B cell (primary cell): ENCODE measurements at regions not wholly inside any gene's neighbourhood (a gene's known extent, or its start where the extent isn't known, plus 50 kb on each side); places are given as distances from the start of the nearest gene placed in this dataset.

Experiments
- ATAC-seq: fragments of 200-7000 bp; cut with Tn5 transposase; one replicate; pipeline ENCODE4 v1.10.0; 2021; ENCODE audit warnings: low read depth, mild to moderate bottlenecking, moderate number of reproducible peaks, moderate library complexity
- CTCF ChIA-PET: fragments of 350-600 bp; sonication (Branson Sonifier 250); formaldehyde crosslinking; loops from one replicate; lab custom pipeline; 2021; ENCODE audit warnings: antibody characterized with exemption, inconsistent platforms; lab: Charles Lee
- POLR2A ChIA-PET: fragments of 350-600 bp; sonication (Branson Sonifier 250); formaldehyde crosslinking; loops from one replicate; lab custom pipeline; 2021; ENCODE audit warnings: antibody characterized with exemption; lab: Charles Lee
- DNase-seq: peaks from one replicate; pipeline ENCODE4 v3.0.0; 2013
- H2AFZ ChIP-seq: 2 replicates; pipeline ENCODE4 v1.6.1; 2012; ENCODE audit warnings: mild to moderate bottlenecking, low read depth, low read length; ENCODE audit not compliant: insufficient read depth, poor library complexity, severe bottlenecking
- H3K27ac ChIP-seq, 2 donors: 1 replicate in 1 of 2; 2 replicates in 1 of 2; pipeline ENCODE4 v1.5.1; 2012 to 2013; ENCODE audit warnings: low read length in 2 of 2, mild to moderate bottlenecking in 2 of 2, moderate library complexity in 1 of 2
- H3K27me3 ChIP-seq, 4 experiments: fragments of 200-600 bp in 1 of 4; sonication (generic) in 1 of 4; replicated peaks in 1 of 4; 1 replicate in 2 of 4; 2 replicates in 2 of 4; pipeline versions ENCODE4 v1.6.1 to v1.7.0; 2013 to 2016; ENCODE audit warnings: low read length in 3 of 4, mild to moderate bottlenecking in 2 of 4, mixed read lengths in 1 of 4, moderate library complexity in 1 of 4; ENCODE audit not compliant: insufficient read depth in 4 of 4, control insufficient read depth in 3 of 4; ENCODE audit errors: control extremely low read depth in 1 of 4
- H3K36me3 ChIP-seq, 2 experiments: replicated peaks in 1 of 2; 1 replicate in 1 of 2; 2 replicates in 1 of 2; pipeline versions ENCODE4 v1.6.1 to v1.7.1; 2013; ENCODE audit warnings: low read length in 1 of 2; ENCODE audit not compliant: insufficient read depth in 2 of 2, control insufficient read depth in 1 of 2; ENCODE audit errors: control extremely low read depth in 1 of 2, extremely low read depth in 1 of 2
- H3K4me1 ChIP-seq, 2 donors: fragments of 200-600 bp in 1 of 2; sonication (generic) in 1 of 2; 1 replicate in 1 of 2; 2 replicates in 1 of 2; pipeline versions ENCODE4 v1.5.1 to v1.6.1; 2013 to 2017; ENCODE audit warnings: low read length in 2 of 2; ENCODE audit not compliant: control insufficient read depth in 2 of 2, insufficient read depth in 2 of 2
- H3K4me2 ChIP-seq: replicated peaks from 2 replicates; pipeline ENCODE3; 2012; ENCODE audit warnings: mild to moderate bottlenecking, low read depth, low read length; ENCODE audit not compliant: poor library complexity, severe bottlenecking
- H3K4me3 ChIP-seq, 5 experiments: fragments of 200-600 bp in 1 of 5; sonication (generic) in 1 of 5; 1 replicate in 3 of 5; 2 replicates in 2 of 5; pipeline versions ENCODE4 v1.5.1 to v1.7.0; 2011 to 2016; ENCODE audit warnings: low read length in 4 of 5, mild to moderate bottlenecking in 4 of 5, low read depth in 2 of 5, control low read depth in 1 of 5, moderate library complexity in 1 of 5; ENCODE audit not compliant: insufficient read depth in 1 of 5; ENCODE audit errors: control extremely low read depth in 1 of 5, extremely low read depth in 1 of 5
- H3K79me2 ChIP-seq: fragments of 200-600 bp; sonication (generic); one replicate; pipeline ENCODE4 v1.6.0; 2016; ENCODE audit warnings: low read length; ENCODE audit not compliant: control insufficient read depth, insufficient read depth
- H3K9ac ChIP-seq: fragments of 200-600 bp; sonication (generic); 2 replicates; pipeline ENCODE4 v1.6.1; 2017; ENCODE audit warnings: mild to moderate bottlenecking, low read length, moderate library complexity
- H3K9me3 ChIP-seq, 3 donors: one replicate each; pipeline versions ENCODE4 v1.6.1 to v1.7.1; 2013; ENCODE audit warnings: low read length in 2 of 3; ENCODE audit not compliant: control insufficient read depth in 2 of 3, insufficient read depth in 1 of 3; ENCODE audit errors: control extremely low read depth in 1 of 3
- H4K20me1 ChIP-seq: 2 replicates; pipeline ENCODE4 v1.6.0; 2012; ENCODE audit warnings: mild to moderate bottlenecking, low read length; ENCODE audit not compliant: insufficient read depth, control insufficient read depth, poor library complexity, severe bottlenecking
- H3K27ac Mint-ChIP-seq: one replicate; pipeline ENCODE4 v1.8.0; 2021; ENCODE audit warnings: mixed read lengths
- H3K27me3 Mint-ChIP-seq: one replicate; pipeline ENCODE4 v1.8.0; 2021; ENCODE audit warnings: mixed read lengths
- H3K4me1 Mint-ChIP-seq: one replicate; pipeline ENCODE4 v1.8.0; 2021; ENCODE audit warnings: mixed read lengths
- H3K4me3 Mint-ChIP-seq: one replicate; pipeline ENCODE4 v1.8.0; 2021; ENCODE audit warnings: mixed read lengths
- H3K9me3 Mint-ChIP-seq: one replicate; pipeline ENCODE4 v1.8.0; 2022; ENCODE audit warnings: mixed read lengths; ENCODE audit not compliant: insufficient read depth
- EZH2 ChIP-seq: IDR thresholded peaks from 2 replicates; pipeline ENCODE4 v1.6.1; 2012; ENCODE audit warnings: borderline replicate concordance, low read depth, mild to moderate bottlenecking, moderate library complexity, low read length; ENCODE audit not compliant: insufficient read depth, poor library complexity, severe bottlenecking
- WGBS: methylation state at CpG from one replicate; pipeline ENCODE4 v1.1.5; 2013; ENCODE audit warnings: missing lambda C conversion rate; ENCODE audit not compliant: insufficient coverage; 5-methylcytosine and 5-hydroxymethylcytosine counted together
- intact Hi-C: fragments of 100-400 bp; cut with micrococcal nuclease; formaldehyde crosslinking; loops from one replicate; pipeline ENCODE4 v1.10.0; 2022
- TF ChIP-seq, protein P1 (sequence below): fragments of 200-600 bp; IDR thresholded peaks from one replicate; pipeline ENCODE4 v1.8.0; 2022; ENCODE audit warnings: antibody characterized with exemption, mild to moderate bottlenecking

- CTCF ChIA-PET, result no interaction called here
- 82% methylated on average over 4 of the region's 4 CpGs for WGBS
- no peak overlapping the region for H3K27ac Mint-ChIP-seq
- no peak overlapping the region for H3K9ac ChIP-seq
- peaks cover 0 to 8% (median 1%) of the 10 kb centered on the region in 4 experiments for H3K27me3 ChIP-seq
- H3K79me2 ChIP-seq, result no peaks in the 10 kb centered on the region
- peaks cover 0 to 7% (median 0%) of the 10 kb centered on the region in 3 donors for H3K9me3 ChIP-seq
- peaks cover 16% of the 10 kb centered on the region for H3K4me1 Mint-ChIP-seq
- TF ChIP-seq EZH2, result no peak
- TF ChIP-seq, protein P1, sequence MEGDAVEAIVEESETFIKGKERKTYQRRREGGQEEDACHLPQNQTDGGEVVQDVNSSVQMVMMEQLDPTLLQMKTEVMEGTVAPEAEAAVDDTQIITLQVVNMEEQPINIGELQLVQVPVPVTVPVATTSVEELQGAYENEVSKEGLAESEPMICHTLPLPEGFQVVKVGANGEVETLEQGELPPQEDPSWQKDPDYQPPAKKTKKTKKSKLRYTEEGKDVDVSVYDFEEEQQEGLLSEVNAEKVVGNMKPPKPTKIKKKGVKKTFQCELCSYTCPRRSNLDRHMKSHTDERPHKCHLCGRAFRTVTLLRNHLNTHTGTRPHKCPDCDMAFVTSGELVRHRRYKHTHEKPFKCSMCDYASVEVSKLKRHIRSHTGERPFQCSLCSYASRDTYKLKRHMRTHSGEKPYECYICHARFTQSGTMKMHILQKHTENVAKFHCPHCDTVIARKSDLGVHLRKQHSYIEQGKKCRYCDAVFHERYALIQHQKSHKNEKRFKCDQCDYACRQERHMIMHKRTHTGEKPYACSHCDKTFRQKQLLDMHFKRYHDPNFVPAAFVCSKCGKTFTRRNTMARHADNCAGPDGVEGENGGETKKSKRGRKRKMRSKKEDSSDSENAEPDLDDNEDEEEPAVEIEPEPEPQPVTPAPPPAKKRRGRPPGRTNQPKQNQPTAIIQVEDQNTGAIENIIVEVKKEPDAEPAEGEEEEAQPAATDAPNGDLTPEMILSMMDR, result no peak
- H3K9me3 Mint-ChIP-seq, result no peaks in the 10 kb centered on the region
- H3K27me3 Mint-ChIP-seq, result peaks cover 16% of the 10 kb centered on the region
- no peak overlapping the region for H3K4me3 ChIP-seq
- no peaks in the 10 kb centered on the region for H4K20me1 ChIP-seq
- no peak overlapping the region for H3K27ac ChIP-seq
- intact Hi-C loops, result no loop called here
- no peak overlapping the region for H3K4me2 ChIP-seq
- H3K4me1 ChIP-seq, result peaks cover 11 to 20% of the 10 kb centered on the region in 2 donors
- H3K4me3 Mint-ChIP-seq, result no peak overlapping the region
- no peaks in the 10 kb centered on the region for H3K36me3 ChIP-seq
- ATAC-seq (no peak), DNase-seq (no peak)
- H2AFZ ChIP-seq, result no peak overlapping the region
- POLR2A ChIA-PET, result no interaction called here
These were observed 164.5 kb downstream of the PSMG1 start for GRCh38 chr21:39018730-39019129.

GRCh38 chr21:39016740-39017315 is 166.4 kb downstream of the PSMG1 start:
- H3K4me2 ChIP-seq, result peak overlapping the region; percentile 29
- H3K9me3 ChIP-seq, result peaks cover 0 to 18% (median 0%) of the 10 kb centered on the region in 3 donors
- no peak overlapping the region for H2AFZ ChIP-seq
- peaks cover 0 to 8% (median 1%) of the 10 kb centered on the region in 4 experiments for H3K27me3 ChIP-seq
- Mint-ChIP-seq H3K27me3 (peaks cover 16% of the 10 kb centered on the region), H3K9me3 (no peaks in the 10 kb centered on the region), H3K4me1 (peaks cover 16% of the 10 kb centered on the region), H3K4me3 (peak overlapping the region; percentile 6), H3K27ac (peak overlapping the region; percentile 12)
- peaks cover 11 to 20% of the 10 kb centered on the region in 2 donors for H3K4me1 ChIP-seq
- 20% methylated on average over 3 of the region's 4 CpGs for WGBS
- POLR2A ChIA-PET, result no interaction called here
- peak; percentile 58 for DNase-seq
- H3K4me3 ChIP-seq, result no peak overlapping the region
- H3K79me2 ChIP-seq, result no peaks in the 10 kb centered on the region
- H4K20me1 ChIP-seq, result no peaks in the 10 kb centered on the region
- no peak for TF ChIP-seq EZH2
- TF ChIP-seq, protein P1, result no peak
- intact Hi-C loops, result no loop called here
- CTCF ChIA-PET, result no interaction called here
- ATAC-seq, result peak; percentile 77
- no peak overlapping the region for H3K9ac ChIP-seq
- no peaks in the 10 kb centered on the region for H3K36me3 ChIP-seq
- no peak overlapping the region for H3K27ac ChIP-seq
